Heart right ventricle (tissue), 16 donors: ENCODE measurements at regions not wholly inside any gene's neighbourhood (a gene's known extent, or its start where the extent isn't known, plus 50 kb on each side); places are given as distances from the start of the nearest gene placed in this dataset.

Source experiments
- ATAC-seq, 8 donors: fragments of 200-7000 bp; cut with Tn5 transposase; one replicate each; pipeline ENCODE4 v1.9.1; 2020; ENCODE audit warnings: mild to moderate bottlenecking in 8 of 8, moderate library complexity in 8 of 8, moderate number of reproducible peaks in 1 of 8
- DNase-seq, 2 donors: peaks; one replicate each; pipeline ENCODE4 v3.0.0-alpha.2; 2020
- H3K27ac ChIP-seq, 10 donors: fragments of 200-600 bp; sonication (generic) in 2 of 10; one replicate each; pipeline versions ENCODE4 v1.5.0 to v1.8.0; 2020 to 2022; ENCODE audit warnings: mild to moderate bottlenecking in 3 of 10
- H3K27me3 ChIP-seq, 7 donors: fragments of 200-600 bp; one replicate each; pipeline ENCODE4 v1.8.0; 2021 to 2022; ENCODE audit warnings: mild to moderate bottlenecking in 2 of 7
- H3K36me3 ChIP-seq, 9 donors: fragments of 200-600 bp; sonication (generic) in 1 of 9; one replicate each; pipeline versions ENCODE4 v1.5.0 to v1.8.0; 2020 to 2022; ENCODE audit warnings: mild to moderate bottlenecking in 2 of 9
- H3K4me1 ChIP-seq, 9 donors: fragments of 200-600 bp; sonication (generic) in 1 of 9; one replicate each; pipeline versions ENCODE4 v1.5.0 to v1.8.0; 2020 to 2022; ENCODE audit warnings: mild to moderate bottlenecking in 4 of 9
- H3K4me3 ChIP-seq, 10 donors: fragments of 200-600 bp; sonication (generic) in 2 of 10; one replicate each; pipeline versions ENCODE4 v1.5.0 to v1.8.0; 2020 to 2022; ENCODE audit warnings: mild to moderate bottlenecking in 7 of 10, moderate library complexity in 2 of 10
- H3K9me3 ChIP-seq, 11 donors: fragments of 200-600 bp in 10 of 11; sonication (generic) in 2 of 11; one replicate each; pipeline versions ENCODE4 v1.5.0 to v1.8.0; 2013 to 2022; ENCODE audit warnings: mild to moderate bottlenecking in 2 of 11, control low read depth in 1 of 11, moderate library complexity in 1 of 11
- CTCF ChIP-seq, 9 donors: fragments of 200-600 bp; sonication (generic) in 2 of 9; IDR thresholded peaks; one replicate each; pipeline versions ENCODE4 v1.5.0 to v1.8.0; 2021 to 2022; ENCODE audit warnings: antibody characterized with exemption in 9 of 9, mild to moderate bottlenecking in 5 of 9, moderate library complexity in 1 of 9
- WGBS, 2 donors: extraction: QIAGEN DNeasy Blood & Tissue Kit; methylation state at CpG; one replicate each; pipeline ENCODE4 v1.1.7; 2013; ENCODE audit warnings: inconsistent platforms in 1 of 2; 5-methylcytosine and 5-hydroxymethylcytosine counted together
- intact Hi-C, 10 donors: fragments of 100-400 bp; cut with DNase I; formaldehyde crosslinking; loops; one replicate each; pipeline versions ENCODE4 v1.11.1 to v1.14.2; 2022
- donor health status: Arrhythmogenic right ventricular cardiomyopathy.
- donor health status: ischemic (EF 13 %, LVEDD 7.1; RV severe dilation, severe dysfunction).
- donor health status: healthy with polysubstance abuse.
- donor health status: DM: no; HTN: yes; CAD: no.
- donor health status: DM: no; HTN: no; CAD: no.
- donor health status: ischemic (EF 25% LVEDD 6.9; RV normal size, moderate dysfunction).
- donor health status: ischemic (EF 25% LVEDD 5.7; RV mildly dilated, moderate dysfunction).
- donor health status: healthy.
- donor health status: DM: yes; HTN: yes; CAD: no.
- donor health status: Ischemic cardiomyopathy.
- donor health status: ischemic (EF 35%, LVEDD 5.7; RV mildly dilated, moderate dysfunction).
- donor health status: nonischemic (EF 11% LVEDD 7.7; RV severe dilation, severe dysfunction).
- donor health status: DM: yes; HTN: yes; CAD: no.
- donor health status: PGD.
- donor health status: ischemic (EF 29% LVEDD 5.4; RV normal size, mild dysfunction).
- donor health status: nonischemic (EF 23%, LVEDD 6.1; RV moderate dilation, normal function).

- no peak for DNase-seq
- Histone ChIP-seq H3K36me3 (no peaks in the 10 kb centered on the region), H3K27ac (no peak overlapping the region), H3K4me1 (no peaks in the 10 kb centered on the region), H3K27me3 (no peaks in the 10 kb centered on the region), H3K4me3 (no peak overlapping the region), H3K9me3 (peaks cover 0 to 3% (median 0%) of the 10 kb centered on the region in 11 donors)
- no peak for TF ChIP-seq CTCF (IDR thresholded peaks at IDR 0.05)
- no peak for ATAC-seq
- intact Hi-C loops: no loop called here
- 91 to 92% methylated on average over 8 of the region's 8 CpGs for WGBS, 2 donors
Measured at GRCh38 chr6:140245296-140246040, 871.0 kb upstream of the CITED2 start.

GRCh38 chr6:140237251-140237650 lies 862.8 kb upstream of the CITED2 start:
- DNase-seq (no peak), ATAC-seq (no peak)
- H3K36me3 ChIP-seq: no peaks in the 10 kb centered on the region
- WGBS, 2 donors: 91 to 94% methylated on average over 3 of the region's 3 CpGs
- no peak for TF ChIP-seq CTCF (IDR thresholded peaks at IDR 0.05)
- H3K4me1 ChIP-seq: no peaks in the 10 kb centered on the region
- peaks cover 0 to 24% (median 7%) of the 10 kb centered on the region in 11 donors for H3K9me3 ChIP-seq
- no peak overlapping the region for H3K27ac ChIP-seq
- intact Hi-C loops: loop anchor here in 1 of 10 donors (1.0 kb wide), 1 partner anchor 116 kb away; no protein-coding TSS in a partner anchor
- no peaks in the 10 kb centered on the region for H3K27me3 ChIP-seq
- no peak overlapping the region for H3K4me3 ChIP-seq

- no peak overlapping the region for H3K4me3 ChIP-seq
- peaks cover 0 to 29% (median 9%) of the 10 kb centered on the region in 11 donors for H3K9me3 ChIP-seq
- no peak for TF ChIP-seq CTCF (IDR thresholded peaks at IDR 0.05)
- no peak for DNase-seq
- H3K27me3 ChIP-seq: no peaks in the 10 kb centered on the region
- no peaks in the 10 kb centered on the region for H3K36me3 ChIP-seq
- H3K27ac ChIP-seq: no peak overlapping the region
- ATAC-seq: no peak
- intact Hi-C loops: loop anchor here in 1 of 10 donors (1.0 kb wide), 1 partner anchor 115 kb away; no protein-coding TSS in a partner anchor
- WGBS, 2 donors: 71% methylated on average over 3 of the region's 3 CpGs
- no peaks in the 10 kb centered on the region for H3K4me1 ChIP-seq
Measured at GRCh38 chr6:140236732-140237131, 862.3 kb upstream of the CITED2 start.

- ATAC-seq: no peak
- intact Hi-C loops: no loop called here
- 87 to 89% methylated on average over 2 of the region's 2 CpGs for WGBS, 2 donors
Measured at GRCh38 chr6:140230282-140230681, 855.8 kb upstream of the CITED2 start.

More at GRCh38 chr6:140230282-140230681, 855.8 kb upstream of the CITED2 start:
- H3K27me3 ChIP-seq: no peaks in the 10 kb centered on the region
- no peak for TF ChIP-seq CTCF (IDR thresholded peaks at IDR 0.05)
- H3K4me1 ChIP-seq: peaks cover 0 to 9% (median 0%) of the 10 kb centered on the region in 9 donors
- H3K9me3 ChIP-seq: peaks cover 0 to 37% (median 9%) of the 10 kb centered on the region in 11 donors
- no peaks in the 10 kb centered on the region for H3K36me3 ChIP-seq
- no peak for DNase-seq
- no peak overlapping the region for H3K27ac ChIP-seq
- H3K4me3 ChIP-seq: no peak overlapping the region
